IMR-90 (cell line): ENCODE measurements at regions not wholly inside any gene's neighbourhood (a gene's known extent, or its start where the extent isn't known, plus 50 kb on each side); places are given as distances from the start of the nearest gene placed in this dataset.

ENCODE experiments used
- ATAC-seq: fragments of 200-7000 bp; cut with Tn5 transposase; 2 replicates; pipeline ENCODE4 v1.9.1; 2020; ENCODE audit warnings: low read depth, mild to moderate bottlenecking, moderate library complexity
- BruUV-seq: library from RNA; stranded (reverse); fragments of 400-500 nt; replicated peaks from 2 replicates; lab custom pipeline; 2021; lab: Mats Ljungman, UMichigan
- CTCF ChIA-PET: fragments of 300-600 bp; formaldehyde crosslinking; extraction: SDS; loops from one replicate; lab custom pipeline; 2021; ENCODE audit warnings: antibody characterized with exemption; lab: Yijun Ruan, JAX
- POLR2A ChIA-PET: fragments of 300-600 bp; sonication (Branson Sonifier 250); formaldehyde crosslinking; loops from one replicate; lab custom pipeline; 2022; ENCODE audit warnings: antibody characterized with exemption; ENCODE audit not compliant: unreplicated experiment; lab: Charles Lee
- DNase-seq: peaks from one replicate; pipeline ENCODE4 v3.0.0; 2013
- H2AFZ ChIP-seq: replicated peaks from 2 replicates; pipeline ENCODE3; 2013; ENCODE audit warnings: low read length, mild to moderate bottlenecking; ENCODE audit not compliant: poor library complexity
- H2AK5ac ChIP-seq: 2 replicates; pipeline ENCODE4 v1.6.1; 2013; ENCODE audit warnings: low read depth, low read length, inconsistent platforms
- H2AK9ac ChIP-seq: replicated peaks from 2 replicates; pipeline ENCODE3; 2013; ENCODE audit warnings: mild to moderate bottlenecking, low read depth, low read length, moderate library complexity; ENCODE audit not compliant: poor library complexity
- H2BK120ac ChIP-seq: 2 replicates; pipeline ENCODE4 v1.6.1; 2013; ENCODE audit warnings: low read depth, low read length, inconsistent platforms
- H2BK15ac ChIP-seq: 3 replicates; pipeline ENCODE4 v1.6.1; 2013; ENCODE audit warnings: low read depth, low read length, inconsistent platforms
- H2BK20ac ChIP-seq: 2 replicates; pipeline ENCODE4 v1.6.1; 2013; ENCODE audit warnings: low read depth, mild to moderate bottlenecking, inconsistent platforms, low read length, moderate library complexity
- H2BK5ac ChIP-seq: 2 replicates; pipeline ENCODE4 v1.6.1; 2013; ENCODE audit warnings: mild to moderate bottlenecking, low read depth, low read length, inconsistent platforms; ENCODE audit not compliant: poor library complexity, severe bottlenecking
- H3K14ac ChIP-seq: replicated peaks from 2 replicates; pipeline ENCODE4 v1.6.1; 2013; ENCODE audit warnings: low read depth, low read length, inconsistent platforms
- H3K18ac ChIP-seq: 2 replicates; pipeline ENCODE4 v1.6.1; 2013; ENCODE audit warnings: low read depth, low read length, control low read depth
- H3K23ac ChIP-seq: 2 replicates; pipeline ENCODE4 v1.6.1; 2013; ENCODE audit warnings: low read depth, low read length, inconsistent platforms
- H3K27ac ChIP-seq: 2 replicates; pipeline ENCODE4 v1.5.1; 2013; ENCODE audit warnings: mild to moderate bottlenecking, control low read depth, low read length; ENCODE audit not compliant: insufficient read depth
- H3K27me3 ChIP-seq: 2 replicates; pipeline ENCODE4 v1.6.1; 2013; ENCODE audit warnings: low read length; ENCODE audit not compliant: control insufficient read depth, insufficient read depth
- H3K36me3 ChIP-seq: 2 replicates; pipeline ENCODE4 v1.6.1; 2013; ENCODE audit warnings: low read length, mixed read lengths; ENCODE audit not compliant: control insufficient read depth, insufficient read depth
- H3K4ac ChIP-seq: 2 replicates; pipeline ENCODE4 v1.6.1; 2013; ENCODE audit warnings: low read depth, low read length, inconsistent platforms
- H3K4me1 ChIP-seq: 2 replicates; pipeline ENCODE4 v1.6.1; 2013; ENCODE audit warnings: low read length, mixed read lengths; ENCODE audit not compliant: control insufficient read depth, insufficient read depth
- H3K4me2 ChIP-seq: 2 replicates; pipeline ENCODE4 v1.6.1; 2013; ENCODE audit warnings: low read depth, mild to moderate bottlenecking, control low read depth, low read length, moderate library complexity
- H3K4me3 ChIP-seq: 2 replicates; pipeline ENCODE4 v1.5.1; 2013; ENCODE audit warnings: low read depth, mild to moderate bottlenecking, control low read depth, low read length, moderate library complexity; ENCODE audit not compliant: insufficient read depth
- H3K56ac ChIP-seq: 2 replicates; pipeline ENCODE4 v1.6.1; 2013; ENCODE audit warnings: low read length, inconsistent platforms; ENCODE audit not compliant: insufficient read depth; ENCODE audit errors: extremely low read depth
- H3K79me1 ChIP-seq, 2 experiments: 2 replicates each; pipeline ENCODE4 v1.6.1; 2013; ENCODE audit warnings: low read length in 2 of 2, inconsistent platforms in 1 of 2, low read depth in 1 of 2
- H3K9ac ChIP-seq: 2 replicates; pipeline ENCODE4 v1.6.1; 2013; ENCODE audit warnings: low read depth, low read length, control low read depth
- H3K9me1 ChIP-seq: 2 replicates; pipeline ENCODE4 v1.6.1; 2013; ENCODE audit warnings: low read length, inconsistent platforms; ENCODE audit not compliant: insufficient read depth
- H3K9me3 ChIP-seq: 2 replicates; pipeline ENCODE4 v1.6.1; 2013; ENCODE audit warnings: low read length; ENCODE audit not compliant: control insufficient read depth, insufficient read depth
- H4K20me1 ChIP-seq: 2 replicates; pipeline ENCODE4 v1.6.1; 2013; ENCODE audit warnings: low read length, inconsistent platforms; ENCODE audit not compliant: insufficient read depth
- H4K5ac ChIP-seq: 2 replicates; pipeline ENCODE4 v1.6.1; 2013; ENCODE audit warnings: mild to moderate bottlenecking, low read depth, low read length, control low read depth
- H4K8ac ChIP-seq, 2 experiments: 2 replicates each; pipeline ENCODE4 v1.6.1; 2013; ENCODE audit warnings: low read depth in 2 of 2, low read length in 2 of 2, control low read depth in 1 of 2, inconsistent platforms in 1 of 2
- H4K91ac ChIP-seq: 2 replicates; pipeline ENCODE4 v1.6.1; 2013; ENCODE audit warnings: low read depth, low read length, inconsistent platforms; ENCODE audit not compliant: insufficient read depth
- BHLHE40 ChIP-seq: fragments of 150-350 bp; IDR thresholded peaks from 2 replicates; pipeline ENCODE4 v1.6.1; 2016; ENCODE audit warnings: mild to moderate bottlenecking, low read depth, low read length
- CEBPB ChIP-seq: IDR thresholded peaks from 2 replicates; pipeline ENCODE4 v1.6.1; 2012; ENCODE audit warnings: low read depth, low read length, improper control_type of control experiment
- CHD1 ChIP-seq: IDR thresholded peaks from 2 replicates; pipeline ENCODE4 v1.6.1; 2012; ENCODE audit warnings: low read depth, low read length, improper control_type of control experiment
- CTCF ChIP-seq: conservative IDR thresholded peaks from 2 replicates; pipeline ENCODE4 v1.5.1; 2012; ENCODE audit warnings: mild to moderate bottlenecking, low read depth, low read length, improper control_type of control experiment
- FOS ChIP-seq: fragments of 150-350 bp; IDR thresholded peaks from 2 replicates; pipeline ENCODE4 v1.6.1; 2016; ENCODE audit warnings: low read depth, low read length
- MAFK ChIP-seq: IDR thresholded peaks from 2 replicates; pipeline ENCODE4 v1.6.1; 2012; ENCODE audit warnings: low read depth, low read length, improper control_type of control experiment
- MAZ ChIP-seq: IDR thresholded peaks from 2 replicates; pipeline ENCODE4 v1.6.1; 2012; ENCODE audit warnings: low read depth, mild to moderate bottlenecking, low read length, improper control_type of control experiment, moderate library complexity, borderline replicate concordance
- POLR2A ChIP-seq: IDR thresholded peaks from 2 replicates; pipeline ENCODE4 v1.6.1; 2012; ENCODE audit warnings: mild to moderate bottlenecking, low read depth, low read length
- RCOR1 ChIP-seq: IDR thresholded peaks from 2 replicates; pipeline ENCODE4 v1.6.1; 2012; ENCODE audit warnings: mild to moderate bottlenecking, low read length, improper control_type of control experiment; ENCODE audit not compliant: insufficient replicate concordance
- RFX5 ChIP-seq: IDR thresholded peaks from 2 replicates; pipeline ENCODE4 v1.8.0; 2012; ENCODE audit warnings: low read depth, mild to moderate bottlenecking, low read length, moderate library complexity
- SMC3 ChIP-seq: fragments of 150-350 bp; IDR thresholded peaks from 2 replicates; pipeline ENCODE4 v1.6.1; 2016; ENCODE audit warnings: low read depth, mild to moderate bottlenecking, antibody characterized with exemption, low read length, moderate library complexity
- dilution Hi-C: fragments of 300-500 bp; cut with HindIII; formaldehyde crosslinking; loops from one replicate; pipeline ENCODE4 v1.14.3; 2018; ENCODE audit warnings: low sequenced_read_pairs; ENCODE audit not compliant: unreplicated experiment
- in situ Hi-C: fragments of 300-500 bp; cut with MboI; formaldehyde crosslinking; loops from 3 replicates; pipeline ENCODE4 v1.14.3; 2019; ENCODE audit warnings: low sequenced_read_pairs, inconsistent platforms, mixed read lengths
- intact Hi-C: fragments of 100-400 bp; cut with micrococcal nuclease; formaldehyde crosslinking; loops from 2 replicates; pipeline ENCODE4 v1.10.0; 2022
- TF ChIP-seq, protein P1 (sequence below): fragments of 150-350 bp; IDR thresholded peaks from 2 replicates; pipeline ENCODE4 v1.6.1; 2017; ENCODE audit warnings: mild to moderate bottlenecking, antibody characterized with exemption, low read length, low read depth

- H2AK5ac ChIP-seq = no peak overlapping the region
- in situ Hi-C loops (no loop called here), intact Hi-C loops (no loop called here), dilution Hi-C loops (no loop called here)
- H3K9ac ChIP-seq = no peak overlapping the region
- no peak for DNase-seq
- H4K5ac ChIP-seq = no peak overlapping the region
- no peak overlapping the region for H2BK15ac ChIP-seq
- H2AFZ ChIP-seq = no peak overlapping the region
- H3K56ac ChIP-seq = no peak overlapping the region
- H3K4me3 ChIP-seq = no peak overlapping the region
- no peak overlapping the region for H2BK5ac ChIP-seq
- no peaks in the 10 kb centered on the region for H3K79me1 ChIP-seq
- TF ChIP-seq RCOR1 (no peak), CTCF (no peak), CHD1 (no peak), BHLHE40 (no peak), CEBPB (no peak), MAZ (no peak), FOS (no peak), SMC3 (no peak), POLR2A (no peak), RFX5 (no peak), MAFK (no peak)
- TF ChIP-seq, protein P1, sequence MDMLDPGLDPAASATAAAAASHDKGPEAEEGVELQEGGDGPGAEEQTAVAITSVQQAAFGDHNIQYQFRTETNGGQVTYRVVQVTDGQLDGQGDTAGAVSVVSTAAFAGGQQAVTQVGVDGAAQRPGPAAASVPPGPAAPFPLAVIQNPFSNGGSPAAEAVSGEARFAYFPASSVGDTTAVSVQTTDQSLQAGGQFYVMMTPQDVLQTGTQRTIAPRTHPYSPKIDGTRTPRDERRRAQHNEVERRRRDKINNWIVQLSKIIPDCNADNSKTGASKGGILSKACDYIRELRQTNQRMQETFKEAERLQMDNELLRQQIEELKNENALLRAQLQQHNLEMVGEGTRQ = no peak
- H3K23ac ChIP-seq = no peak overlapping the region
- H4K8ac ChIP-seq = no peak overlapping the region
- H3K18ac ChIP-seq = no peak overlapping the region
- no peak overlapping the region for H3K14ac ChIP-seq
- no peak overlapping the region for H3K4ac ChIP-seq
- no peak overlapping the region for H4K91ac ChIP-seq
- ATAC-seq = no peak
- H3K36me3 ChIP-seq = no peaks in the 10 kb centered on the region
- ChIA-PET POLR2A (no interaction called here), CTCF (no interaction called here)
- H3K9me3 ChIP-seq = peaks cover 2% of the 10 kb centered on the region; the same call in 1 of the 2 replicates
- H3K4me1 ChIP-seq = no peaks in the 10 kb centered on the region
- H4K20me1 ChIP-seq = no peaks in the 10 kb centered on the region
- H3K4me2 ChIP-seq = no peak overlapping the region
- no TSS peak for BruUV-seq
- H2AK9ac ChIP-seq = no peak overlapping the region
- H3K9me1 ChIP-seq = no peaks in the 10 kb centered on the region
- H2BK120ac ChIP-seq = no peak overlapping the region
- no peaks in the 10 kb centered on the region; the same call in 1 of the 2 replicates for H3K27me3 ChIP-seq
- no peak overlapping the region for H2BK20ac ChIP-seq
- H3K27ac ChIP-seq = no peak overlapping the region
Measured at GRCh38 chr6:137284811-137285110, 65.6 kb upstream of the IFNGR1 start.
